Uterus (tissue), 2 donors: ENCODE measurements at regions not wholly inside any gene's neighbourhood (a gene's known extent, or its start where the extent isn't known, plus 50 kb on each side); places are given as distances from the start of the nearest gene placed in this dataset.

ENCODE experiments used
- CTCF ChIP-seq, 4 experiments: fragments of 200-600 bp in 2 of 4; fragments of 450-650 bp in 2 of 4; sonication (generic) in 2 of 4; IDR thresholded peaks; one replicate each; pipeline ENCODE4 v1.5.1; 2016 to 2019; ENCODE audit warnings: antibody characterized with exemption in 4 of 4, mild to moderate bottlenecking in 2 of 4, moderate library complexity in 1 of 4
- POLR2A ChIP-seq, 2 donors: fragments of 450-650 bp; IDR thresholded peaks; one replicate each; pipeline ENCODE4 v1.6.1; 2016; ENCODE audit warnings: antibody characterized with exemption in 2 of 2, mild to moderate bottlenecking in 1 of 2, moderate library complexity in 1 of 2

GRCh38 chr20:58585753-58586540 lies 65.1 kb upstream of the STX16 start:
- TF ChIP-seq CTCF (IDR thresholded peaks at IDR 0.05): no peak
- TF ChIP-seq POLR2A (IDR thresholded peaks at IDR 0.05): no peak
